ENCODE measurements at regions not wholly inside any gene's neighbourhood (a gene's known extent, or its start where the extent isn't known, plus 50 kb on each side); places are given as distances from the start of the nearest gene placed in this dataset.

DNA sequence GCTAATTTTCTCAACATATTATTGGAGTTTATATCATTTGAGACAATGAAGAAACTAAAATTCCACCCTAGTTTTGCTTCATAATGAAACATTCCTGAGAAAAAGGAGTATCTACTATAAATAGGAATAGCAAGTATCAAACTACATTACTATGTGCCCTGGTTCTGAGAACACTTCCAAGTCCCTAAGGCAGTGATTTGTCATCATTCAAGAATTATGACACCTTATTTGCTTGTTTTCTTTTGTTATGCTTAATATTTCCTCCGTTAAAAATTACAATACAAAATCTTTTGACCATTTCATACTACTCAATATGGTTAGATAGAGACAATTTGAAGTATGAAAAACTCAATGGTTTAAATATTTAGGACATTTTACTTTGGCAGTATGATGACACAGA, 707.8 kb upstream of the GOLIM4 start:
- TF ChIP-seq SIN3A (IDR thresholded peaks at IDR 0.05; ENCODE audit: low read depth) (no peak), EZH2 (IDR thresholded peaks at IDR 0.05) (no peak), YY1 (IDR thresholded peaks at IDR 0.05; ENCODE audit: extremely low read depth, insufficient replicate concordance, low read depth, low read length) (no peak), CEBPB (IDR thresholded peaks at IDR 0.05; ENCODE audit: low read depth) (no peak)
- TF ChIP-seq, protein P1, sequence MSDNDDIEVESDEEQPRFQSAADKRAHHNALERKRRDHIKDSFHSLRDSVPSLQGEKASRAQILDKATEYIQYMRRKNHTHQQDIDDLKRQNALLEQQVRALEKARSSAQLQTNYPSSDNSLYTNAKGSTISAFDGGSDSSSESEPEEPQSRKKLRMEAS (IDR thresholded peaks at IDR 0.05) = no peak
- no peak for ATAC-seq
- Histone ChIP-seq H3K9me3 (ENCODE audit: control insufficient read depth in 1 of 2, insufficient read depth in 1 of 2, low read depth in 1 of 2, low read length in 2 of 2) (no peaks in the 10 kb centered on the region), H3K27ac (ENCODE audit: low read depth, low read length) (no peak overlapping the region), H3K79me2 (ENCODE audit: insufficient read depth, low read length) (no peaks in the 10 kb centered on the region), H3K4me2 (ENCODE audit: low read length) (no peak overlapping the region), H3K36me3 (ENCODE audit: control insufficient read depth in 1 of 2, insufficient read depth in 2 of 2, low read length in 2 of 2) (no peaks in the 10 kb centered on the region), H3K4me1 (ENCODE audit: control insufficient read depth in 1 of 2, insufficient read depth in 2 of 2, low read length in 2 of 2) (no peaks in the 10 kb centered on the region), H3K9me2 (ENCODE audit: insufficient read depth) (no peaks in the 10 kb centered on the region), H3K4me3 (replicated peaks in 1 of 2; ENCODE audit: low read depth in 1 of 2, low read length in 2 of 2) (no peak overlapping the region), H2AFZ (ENCODE audit: low read depth, low read length, poor library complexity, severe bottlenecking) (no peak overlapping the region), H4K20me1 (ENCODE audit: insufficient read depth) (no peaks in the 10 kb centered on the region), H3K9ac (ENCODE audit: low read length) (no peak overlapping the region), H3K27me3 (ENCODE audit: insufficient read depth, low read length) (no peaks in the 10 kb centered on the region)
- RAD21 ChIA-PET (ENCODE audit: low non-redundant PET in 1 of 2, low total read pairs in 2 of 2, uncharacterized antibody in 2 of 2, unreplicated experiment in 2 of 2) = no interaction called here
- intact Hi-C loops (cut with micrococcal nuclease) = no loop called here
- DNase-seq (ENCODE audit: low read depth, low spot score) = no peak
- POLR2A ChIA-PET = no interaction called here
- CTCF ChIA-PET = no interaction called here
- BruUV-seq (replicated peaks) = no TSS peak

DNA sequence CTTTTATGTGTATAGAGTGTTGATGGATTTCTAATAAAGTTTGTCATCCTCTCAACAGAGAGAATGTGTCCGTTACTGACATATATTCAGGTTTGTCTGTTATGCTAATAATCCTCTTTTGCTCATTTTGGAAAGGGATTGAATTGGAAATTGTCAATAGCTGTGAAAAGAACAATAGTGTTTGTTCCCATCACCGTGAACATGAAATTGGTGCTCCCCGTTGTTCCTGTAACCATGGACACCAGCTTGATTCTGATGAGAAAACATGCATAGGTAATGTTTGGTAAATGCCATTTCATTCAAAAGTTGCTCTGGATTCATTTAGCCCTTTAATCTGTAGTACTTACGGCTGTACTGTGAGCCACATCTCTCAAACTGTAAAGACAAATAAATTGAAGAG, 707.0 kb upstream of the GOLIM4 start:
- no peaks in the 10 kb centered on the region for H3K36me3 ChIP-seq (ENCODE audit: control insufficient read depth in 1 of 2, insufficient read depth in 2 of 2, low read length in 2 of 2)
- H3K27ac ChIP-seq (ENCODE audit: low read depth, low read length) = no peak overlapping the region
- CTCF ChIA-PET = no interaction called here
- no peak overlapping the region for H3K9ac ChIP-seq (ENCODE audit: low read length)
- POLR2A ChIA-PET = no interaction called here
- no peaks in the 10 kb centered on the region for H3K4me1 ChIP-seq (ENCODE audit: control insufficient read depth in 1 of 2, insufficient read depth in 2 of 2, low read length in 2 of 2)
- H3K9me2 ChIP-seq (ENCODE audit: insufficient read depth) = no peaks in the 10 kb centered on the region
- no peak overlapping the region for H2AFZ ChIP-seq (ENCODE audit: low read depth, low read length, poor library complexity, severe bottlenecking)
- no peak overlapping the region for H3K4me3 ChIP-seq (replicated peaks in 1 of 2; ENCODE audit: low read depth in 1 of 2, low read length in 2 of 2)
- no peaks in the 10 kb centered on the region for H4K20me1 ChIP-seq (ENCODE audit: insufficient read depth)
- H3K9me3 ChIP-seq (ENCODE audit: control insufficient read depth in 1 of 2, insufficient read depth in 1 of 2, low read depth in 1 of 2, low read length in 2 of 2) = no peaks in the 10 kb centered on the region
- no peaks in the 10 kb centered on the region for H3K79me2 ChIP-seq (ENCODE audit: insufficient read depth, low read length)
- DNase-seq (ENCODE audit: low read depth, low spot score) (no peak), ATAC-seq (no peak)
- RAD21 ChIA-PET (ENCODE audit: low non-redundant PET in 1 of 2, low total read pairs in 2 of 2, uncharacterized antibody in 2 of 2, unreplicated experiment in 2 of 2) = no interaction called here
- intact Hi-C loops (cut with micrococcal nuclease) = no loop called here
- no TSS peak for BruUV-seq (replicated peaks)
- no peak overlapping the region for H3K4me2 ChIP-seq (ENCODE audit: low read length)
- no peaks in the 10 kb centered on the region for H3K27me3 ChIP-seq (ENCODE audit: insufficient read depth, low read length)
- TF ChIP-seq, protein P1 (IDR thresholded peaks at IDR 0.05) = no peak
- TF ChIP-seq ZFX (IDR thresholded peaks at IDR 0.05) = no peak
- TF ChIP-seq EGR1 (IDR thresholded peaks at IDR 0.05; ENCODE audit: low read depth) = no peak
- TF ChIP-seq, protein P2, sequence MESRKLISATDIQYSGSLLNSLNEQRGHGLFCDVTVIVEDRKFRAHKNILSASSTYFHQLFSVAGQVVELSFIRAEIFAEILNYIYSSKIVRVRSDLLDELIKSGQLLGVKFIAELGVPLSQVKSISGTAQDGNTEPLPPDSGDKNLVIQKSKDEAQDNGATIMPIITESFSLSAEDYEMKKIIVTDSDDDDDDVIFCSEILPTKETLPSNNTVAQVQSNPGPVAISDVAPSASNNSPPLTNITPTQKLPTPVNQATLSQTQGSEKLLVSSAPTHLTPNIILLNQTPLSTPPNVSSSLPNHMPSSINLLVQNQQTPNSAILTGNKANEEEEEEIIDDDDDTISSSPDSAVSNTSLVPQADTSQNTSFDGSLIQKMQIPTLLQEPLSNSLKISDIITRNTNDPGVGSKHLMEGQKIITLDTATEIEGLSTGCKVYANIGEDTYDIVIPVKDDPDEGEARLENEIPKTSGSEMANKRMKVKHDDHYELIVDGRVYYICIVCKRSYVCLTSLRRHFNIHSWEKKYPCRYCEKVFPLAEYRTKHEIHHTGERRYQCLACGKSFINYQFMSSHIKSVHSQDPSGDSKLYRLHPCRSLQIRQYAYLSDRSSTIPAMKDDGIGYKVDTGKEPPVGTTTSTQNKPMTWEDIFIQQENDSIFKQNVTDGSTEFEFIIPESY (IDR thresholded peaks at IDR 0.05; ENCODE audit: extremely low read depth, insufficient replicate concordance, low read length) = no peak
- TF ChIP-seq YY1 (IDR thresholded peaks at IDR 0.05; ENCODE audit: extremely low read depth, insufficient replicate concordance, low read depth, low read length) = no peak
- TF ChIP-seq, protein P3, sequence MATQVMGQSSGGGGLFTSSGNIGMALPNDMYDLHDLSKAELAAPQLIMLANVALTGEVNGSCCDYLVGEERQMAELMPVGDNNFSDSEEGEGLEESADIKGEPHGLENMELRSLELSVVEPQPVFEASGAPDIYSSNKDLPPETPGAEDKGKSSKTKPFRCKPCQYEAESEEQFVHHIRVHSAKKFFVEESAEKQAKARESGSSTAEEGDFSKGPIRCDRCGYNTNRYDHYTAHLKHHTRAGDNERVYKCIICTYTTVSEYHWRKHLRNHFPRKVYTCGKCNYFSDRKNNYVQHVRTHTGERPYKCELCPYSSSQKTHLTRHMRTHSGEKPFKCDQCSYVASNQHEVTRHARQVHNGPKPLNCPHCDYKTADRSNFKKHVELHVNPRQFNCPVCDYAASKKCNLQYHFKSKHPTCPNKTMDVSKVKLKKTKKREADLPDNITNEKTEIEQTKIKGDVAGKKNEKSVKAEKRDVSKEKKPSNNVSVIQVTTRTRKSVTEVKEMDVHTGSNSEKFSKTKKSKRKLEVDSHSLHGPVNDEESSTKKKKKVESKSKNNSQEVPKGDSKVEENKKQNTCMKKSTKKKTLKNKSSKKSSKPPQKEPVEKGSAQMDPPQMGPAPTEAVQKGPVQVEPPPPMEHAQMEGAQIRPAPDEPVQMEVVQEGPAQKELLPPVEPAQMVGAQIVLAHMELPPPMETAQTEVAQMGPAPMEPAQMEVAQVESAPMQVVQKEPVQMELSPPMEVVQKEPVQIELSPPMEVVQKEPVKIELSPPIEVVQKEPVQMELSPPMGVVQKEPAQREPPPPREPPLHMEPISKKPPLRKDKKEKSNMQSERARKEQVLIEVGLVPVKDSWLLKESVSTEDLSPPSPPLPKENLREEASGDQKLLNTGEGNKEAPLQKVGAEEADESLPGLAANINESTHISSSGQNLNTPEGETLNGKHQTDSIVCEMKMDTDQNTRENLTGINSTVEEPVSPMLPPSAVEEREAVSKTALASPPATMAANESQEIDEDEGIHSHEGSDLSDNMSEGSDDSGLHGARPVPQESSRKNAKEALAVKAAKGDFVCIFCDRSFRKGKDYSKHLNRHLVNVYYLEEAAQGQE (IDR thresholded peaks at IDR 0.05; ENCODE audit: low read depth) = no peak
- TF ChIP-seq SIN3A (IDR thresholded peaks at IDR 0.05; ENCODE audit: low read depth) = no peak
- TF ChIP-seq POLR2AphosphoS5 (IDR thresholded peaks at IDR 0.05; ENCODE audit: low read depth, low read length) = no peak
- no peak for TF ChIP-seq SP1 (IDR thresholded peaks at IDR 0.05; ENCODE audit: low read depth)
- TF ChIP-seq ZNF274 (IDR thresholded peaks at IDR 0.05; ENCODE audit: low read depth, low read length) = no peak
- TF ChIP-seq CEBPB (IDR thresholded peaks at IDR 0.05; ENCODE audit: low read depth) = no peak
- TF ChIP-seq CBX3 (IDR thresholded peaks at IDR 0.05; ENCODE audit: low read depth) = no peak
- no peak for TF ChIP-seq EZH2phosphoT487 (IDR thresholded peaks at IDR 0.05; ENCODE audit: borderline replicate concordance)
- TF ChIP-seq FOSL1 (IDR thresholded peaks at IDR 0.05; ENCODE audit: low read depth) = no peak
- TF ChIP-seq EZH2 (IDR thresholded peaks at IDR 0.05) = no peak
- no peak for TF ChIP-seq TCF7L2 (IDR thresholded peaks at IDR 0.05; ENCODE audit: borderline replicate concordance, extremely low read depth, insufficient read depth, insufficient read length)
